GM21381 (cell line): ENCODE measurements at regions not wholly inside any gene's neighbourhood (a gene's known extent, or its start where the extent isn't known, plus 50 kb on each side); places are given as distances from the start of the nearest gene placed in this dataset.

ENCODE experiments used
- ATAC-seq: cut with Tn5 transposase; IDR thresholded peaks from one replicate; pipeline ENCODE4 v1.9.1; 2021; ENCODE audit warnings: mild to moderate bottlenecking, moderate library complexity; ENCODE audit not compliant: unreplicated experiment

- no peak for ATAC-seq
Measured at GRCh38 chr5:66459728-66460127, 136.5 kb upstream of the MAST4 start.

- ATAC-seq = no peak
Measured at GRCh38 chr5:66467564-66467963, 128.6 kb upstream of the MAST4 start.

- no peak for ATAC-seq
Measured at GRCh38 chr5:66469684-66470083, 126.5 kb upstream of the MAST4 start.

- ATAC-seq = no peak
Measured at GRCh38 chr5:66472010-66472409, 124.2 kb upstream of the MAST4 start.

- ATAC-seq = no peak
Measured at GRCh38 chr5:66475731-66476130, 120.5 kb upstream of the MAST4 start.

GRCh38 chr5:66477596-66477995 is 118.6 kb upstream of the MAST4 start:
- ATAC-seq = no peak

GRCh38 chr5:66494437-66494836 is 101.8 kb upstream of the MAST4 start:
- no peak for ATAC-seq

GRCh38 chr5:66498791-66499207 is 97.4 kb upstream of the MAST4 start:
- no peak for ATAC-seq

- ATAC-seq = no peak
Measured at GRCh38 chr5:66503203-66503789, 92.9 kb upstream of the MAST4 start.

- ATAC-seq = no peak
Measured at GRCh38 chr5:66507106-66507505, 89.1 kb upstream of the MAST4 start.

GRCh38 chr5:66511491-66511890 is 84.7 kb upstream of the MAST4 start:
- ATAC-seq = no peak

- ATAC-seq = no peak
Measured at GRCh38 chr5:66513130-66513529, 83.1 kb upstream of the MAST4 start.

- no peak for ATAC-seq
Measured at GRCh38 chr5:66515209-66515608, 81.0 kb upstream of the MAST4 start.

GRCh38 chr5:66516550-66516949 is 79.6 kb upstream of the MAST4 start:
- ATAC-seq = no peak

- ATAC-seq = no peak
Measured at GRCh38 chr5:66517351-66517750, 78.8 kb upstream of the MAST4 start.

- ATAC-seq = no peak
Measured at GRCh38 chr5:66518052-66518451, 78.1 kb upstream of the MAST4 start.

- ATAC-seq = no peak
Measured at GRCh38 chr5:66518753-66519152, 77.4 kb upstream of the MAST4 start.

- no peak for ATAC-seq
Measured at GRCh38 chr5:66519626-66520025, 76.6 kb upstream of the MAST4 start.

- no peak for ATAC-seq
Measured at GRCh38 chr5:66520854-66521253, 75.3 kb upstream of the MAST4 start.

- no peak for ATAC-seq
Measured at GRCh38 chr5:66527478-66528035, 68.6 kb upstream of the MAST4 start.

GRCh38 chr5:66529182-66529581 is 67.0 kb upstream of the MAST4 start:
- no peak for ATAC-seq

GRCh38 chr5:66529704-66530103 is 66.5 kb upstream of the MAST4 start:
- ATAC-seq = no peak

- no peak for ATAC-seq
Measured at GRCh38 chr5:66538126-66538525, 58.1 kb upstream of the MAST4 start.
